ENCODE measurements at regions not wholly inside any gene's neighbourhood (a gene's known extent, or its start where the extent isn't known, plus 50 kb on each side); places are given as distances from the start of the nearest gene placed in this dataset.

DNA sequence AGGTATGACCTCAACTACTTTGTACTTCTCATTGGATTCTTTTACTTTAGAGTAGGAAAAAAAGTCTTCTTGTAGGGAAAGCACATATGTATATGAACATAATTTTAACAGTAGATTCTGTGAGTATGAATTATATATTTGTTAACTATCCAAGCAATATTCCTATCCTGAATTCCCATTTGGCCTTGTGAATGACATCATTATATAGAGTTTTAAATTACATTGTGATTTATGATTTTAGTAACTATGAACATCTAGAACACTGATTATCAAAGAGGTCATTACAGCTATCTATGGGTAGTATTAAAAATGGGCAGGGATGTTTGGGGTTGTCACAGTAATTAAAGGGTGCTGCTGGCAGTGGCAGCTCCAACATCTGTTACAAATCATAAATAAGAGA, 163.9 kb upstream of the TFAP2D start:
- TF ChIP-seq, protein P1, sequence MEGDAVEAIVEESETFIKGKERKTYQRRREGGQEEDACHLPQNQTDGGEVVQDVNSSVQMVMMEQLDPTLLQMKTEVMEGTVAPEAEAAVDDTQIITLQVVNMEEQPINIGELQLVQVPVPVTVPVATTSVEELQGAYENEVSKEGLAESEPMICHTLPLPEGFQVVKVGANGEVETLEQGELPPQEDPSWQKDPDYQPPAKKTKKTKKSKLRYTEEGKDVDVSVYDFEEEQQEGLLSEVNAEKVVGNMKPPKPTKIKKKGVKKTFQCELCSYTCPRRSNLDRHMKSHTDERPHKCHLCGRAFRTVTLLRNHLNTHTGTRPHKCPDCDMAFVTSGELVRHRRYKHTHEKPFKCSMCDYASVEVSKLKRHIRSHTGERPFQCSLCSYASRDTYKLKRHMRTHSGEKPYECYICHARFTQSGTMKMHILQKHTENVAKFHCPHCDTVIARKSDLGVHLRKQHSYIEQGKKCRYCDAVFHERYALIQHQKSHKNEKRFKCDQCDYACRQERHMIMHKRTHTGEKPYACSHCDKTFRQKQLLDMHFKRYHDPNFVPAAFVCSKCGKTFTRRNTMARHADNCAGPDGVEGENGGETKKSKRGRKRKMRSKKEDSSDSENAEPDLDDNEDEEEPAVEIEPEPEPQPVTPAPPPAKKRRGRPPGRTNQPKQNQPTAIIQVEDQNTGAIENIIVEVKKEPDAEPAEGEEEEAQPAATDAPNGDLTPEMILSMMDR (conservative IDR thresholded peaks at IDR 0.05; ENCODE audit: low read length), result no peak
- TF ChIP-seq EZH2phosphoT487 (IDR thresholded peaks at IDR 0.05; ENCODE audit: borderline replicate concordance), result no peak

All from Loucy (cell line).